D341Med (cell line): ENCODE measurements at regions not wholly inside any gene's neighbourhood (a gene's known extent, or its start where the extent isn't known, plus 50 kb on each side); places are given as distances from the start of the nearest gene placed in this dataset.

ENCODE experiments used
- DNase-seq: peaks from one replicate; pipeline ENCODE4 v3.0.0; 2012; ENCODE audit warnings: low spot score

- no peak for DNase-seq
Measured at GRCh38 chr13:107860284-107860683, 355.1 kb downstream of the LIG4 start.

DNA sequence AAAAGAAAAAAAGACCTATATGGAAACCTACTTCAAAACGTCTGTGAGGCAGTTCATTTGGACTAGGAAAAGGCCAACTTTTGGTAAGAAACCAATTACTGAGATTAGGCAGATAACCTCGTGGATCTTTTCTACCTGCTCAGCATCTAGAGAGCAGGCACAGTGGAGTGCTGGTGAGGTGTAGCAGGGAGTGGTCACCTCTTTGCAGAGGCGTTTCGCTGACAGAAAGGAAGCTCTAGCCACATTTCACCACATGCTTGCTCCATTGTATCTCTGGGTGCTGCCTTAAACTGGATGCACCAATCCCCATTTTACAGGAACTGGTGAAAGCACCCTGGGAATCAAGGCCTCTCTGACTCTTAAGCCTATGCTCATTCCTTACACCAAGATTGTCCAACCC, 360.5 kb downstream of the LIG4 start:
- no peak for DNase-seq

GRCh38 chr13:107852072-107852471, 363.3 kb downstream of the LIG4 start:
- DNase-seq, result no peak

- DNase-seq, result no peak
Measured at GRCh38 chr13:107851670-107852069, 363.7 kb downstream of the LIG4 start.

- peak; percentile 68 for DNase-seq
Measured at GRCh38 chr13:107847406-107847805, 367.9 kb downstream of the LIG4 start.

DNA sequence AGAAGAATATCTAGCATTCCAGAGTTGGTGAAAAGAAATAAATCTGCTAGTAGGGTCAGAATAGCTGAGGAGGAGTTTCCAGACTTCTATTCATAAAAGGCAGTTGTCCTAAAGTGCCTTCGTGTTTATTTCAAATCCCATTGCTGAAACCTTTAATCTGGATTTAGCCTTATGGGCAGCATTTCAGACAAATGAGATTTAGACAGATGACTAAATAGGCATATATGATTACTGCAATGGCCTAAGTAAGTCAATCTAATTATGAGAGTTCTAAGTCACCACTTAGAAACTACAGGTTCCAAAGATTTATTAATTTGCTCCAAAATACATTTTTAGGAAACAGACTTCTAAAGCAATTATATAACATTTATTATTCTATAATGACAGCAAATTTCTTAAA, 368.7 kb downstream of the LIG4 start:
- DNase-seq, result no peak

- no peak for DNase-seq
Measured at GRCh38 chr13:107845911-107846310, 369.4 kb downstream of the LIG4 start.

DNA sequence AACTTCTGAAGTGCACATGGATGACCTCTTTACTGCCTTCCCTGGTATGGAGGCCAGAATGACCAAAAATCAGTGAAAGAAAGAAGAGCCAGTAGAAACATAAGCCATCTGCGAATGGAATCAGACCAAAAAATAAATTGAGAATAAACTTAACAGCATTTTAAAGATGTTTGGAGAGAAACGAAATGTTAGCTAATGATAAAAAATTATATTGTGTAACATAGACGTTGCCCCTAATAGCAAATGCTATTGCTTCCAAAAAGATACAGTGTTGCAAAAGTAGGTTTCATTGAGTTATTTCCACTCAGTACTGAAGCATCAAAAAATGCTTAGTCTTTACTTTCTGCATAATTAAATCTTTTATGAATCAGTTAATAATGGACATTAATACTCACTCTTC, 371.7 kb downstream of the LIG4 start:
- DNase-seq, result no peak

DNA sequence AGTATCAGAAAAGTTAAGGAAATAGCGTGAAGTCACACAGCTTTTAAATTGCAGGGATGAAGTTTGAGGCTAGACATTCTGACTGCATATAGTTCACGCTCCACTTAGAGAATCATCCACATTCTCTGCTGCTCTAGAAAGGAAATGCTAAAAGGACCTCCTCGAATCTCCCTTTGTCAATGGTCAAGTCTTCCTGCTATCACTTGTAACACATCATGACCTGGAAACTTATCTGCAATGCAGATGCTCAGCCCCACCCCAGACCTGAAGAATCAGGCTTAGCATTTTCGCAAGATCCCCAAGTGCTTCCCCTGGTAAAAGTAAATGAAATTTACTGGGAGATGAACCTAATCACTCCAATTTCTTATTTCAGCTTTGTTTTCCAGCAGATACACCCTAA, 372.1 kb downstream of the LIG4 start:
- no peak for DNase-seq

DNA sequence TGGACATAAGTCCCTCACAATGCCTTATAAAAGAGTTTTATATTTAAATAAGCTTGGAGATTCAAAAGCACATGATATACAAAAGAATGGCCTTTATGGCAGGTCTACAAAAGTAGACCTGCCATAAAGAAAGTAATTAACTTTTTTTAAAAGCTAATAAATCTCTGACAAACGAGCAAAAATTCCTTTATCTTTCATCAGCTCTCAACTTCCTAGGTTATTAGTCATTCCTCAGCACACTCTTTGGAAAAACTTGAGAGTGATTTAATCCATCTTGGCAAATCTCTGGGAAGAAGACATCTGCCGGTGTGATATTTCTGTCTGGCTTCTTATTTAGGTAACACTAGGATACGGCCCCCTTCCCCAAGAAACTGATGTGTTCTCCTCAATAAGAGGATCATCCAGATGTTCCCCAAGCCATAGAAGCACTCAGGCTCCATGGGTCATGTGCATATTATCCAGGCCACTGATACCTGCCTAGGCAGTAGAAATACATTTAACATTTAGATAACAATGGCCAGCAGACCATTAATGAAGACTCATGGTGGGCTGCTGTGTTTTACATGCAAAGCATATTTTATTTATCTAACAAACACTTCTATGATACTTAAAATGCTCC, 372.7 kb downstream of the LIG4 start:
- no peak for DNase-seq

- DNase-seq, result no peak
Measured at GRCh38 chr13:107838588-107839161, 376.7 kb downstream of the LIG4 start.

DNA sequence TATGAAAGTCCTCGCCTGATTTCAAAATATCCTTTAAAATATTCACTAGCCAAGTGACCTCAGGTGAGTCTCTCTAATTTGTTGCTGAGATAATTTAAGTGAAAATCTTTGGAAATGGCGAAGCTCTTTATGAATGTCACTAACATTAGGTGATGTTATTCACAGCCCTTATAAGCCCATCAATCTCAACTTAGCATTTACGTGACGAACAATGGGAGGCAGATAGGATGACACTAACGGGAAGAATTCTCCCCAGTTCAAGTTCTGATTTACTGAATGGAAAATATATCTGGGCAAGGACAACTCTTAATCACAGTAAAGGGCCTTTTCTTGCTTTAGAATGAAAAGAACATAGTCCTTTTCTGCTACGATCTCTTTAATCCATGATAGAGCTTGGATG, 378.7 kb downstream of the LIG4 start:
- DNase-seq, result no peak

- no peak for DNase-seq
Measured at GRCh38 chr13:107835339-107836018, 379.9 kb downstream of the LIG4 start.

GRCh38 chr13:107834717-107835116, 380.6 kb downstream of the LIG4 start:
- no peak for DNase-seq

DNA sequence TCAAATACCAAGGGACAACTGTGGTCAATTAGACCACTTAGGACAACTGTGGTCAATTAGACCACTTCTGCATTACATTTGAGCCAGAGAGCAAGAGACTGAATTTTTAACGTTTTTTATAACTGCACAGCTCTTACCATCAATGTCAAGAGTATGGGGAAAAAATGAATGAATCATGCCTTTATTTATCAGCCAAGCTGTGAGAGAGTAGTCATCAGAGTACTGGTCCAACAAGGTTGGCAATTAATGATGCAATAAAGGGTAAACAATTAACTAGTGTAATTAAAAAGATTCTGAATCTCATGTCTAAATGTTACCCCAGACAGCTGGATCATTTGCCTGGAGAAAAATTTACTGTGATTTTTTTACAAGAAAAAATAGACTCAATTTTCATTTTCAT, 381.1 kb downstream of the LIG4 start:
- no peak for DNase-seq

DNA sequence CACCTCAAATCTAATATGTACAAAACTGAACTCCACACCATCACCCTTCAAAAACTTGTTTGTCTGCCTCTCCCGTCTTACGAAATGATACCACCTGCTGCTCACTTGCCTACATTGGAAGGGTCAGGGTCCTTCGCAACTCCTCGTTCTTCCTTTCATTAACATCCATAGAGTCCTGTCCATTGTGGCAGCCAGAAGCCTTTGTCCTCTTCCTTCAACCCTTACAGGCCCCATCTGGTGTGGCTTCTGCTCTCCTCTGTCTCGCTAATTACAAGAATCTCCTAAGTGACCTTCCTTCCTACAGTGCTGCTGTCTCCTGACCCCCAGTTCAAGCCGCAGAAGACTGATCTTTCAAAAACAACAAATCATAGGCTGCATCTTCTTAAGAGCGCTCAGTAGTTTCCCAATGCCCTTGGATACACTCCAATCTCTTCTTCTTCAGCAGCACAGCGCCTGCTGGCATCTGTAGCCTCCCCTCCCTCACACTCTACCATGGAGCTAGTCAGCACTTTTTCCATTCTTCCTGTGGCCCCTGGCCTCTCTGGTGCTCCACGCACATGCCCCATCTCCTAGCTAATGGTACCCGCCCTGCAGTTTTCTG, 382.7 kb downstream of the LIG4 start:
- DNase-seq, result no peak

GRCh38 chr13:107830804-107831203, 384.5 kb downstream of the LIG4 start:
- no peak for DNase-seq

GRCh38 chr13:107827840-107828549, 387.3 kb downstream of the LIG4 start:
- no peak for DNase-seq

DNA sequence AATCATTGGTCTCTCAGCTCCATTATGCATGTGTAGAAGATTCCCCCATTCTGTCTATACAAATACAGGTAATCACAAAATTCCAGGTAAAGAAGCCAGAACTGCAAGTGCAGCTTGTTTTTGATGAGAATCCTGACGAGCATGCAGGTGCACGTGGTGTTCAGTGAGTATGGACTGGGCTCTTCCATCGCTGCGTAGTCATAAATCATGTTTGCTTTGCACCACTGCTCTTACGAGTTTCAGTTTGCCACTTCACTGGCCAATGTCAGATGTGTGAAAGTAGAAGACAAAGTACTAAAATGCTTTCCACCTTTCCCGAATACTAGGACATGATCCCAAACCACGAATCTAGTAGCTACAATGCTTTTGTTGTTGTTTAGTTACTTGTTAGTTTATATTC, 390.7 kb downstream of the LIG4 start:
- no peak for DNase-seq

DNA sequence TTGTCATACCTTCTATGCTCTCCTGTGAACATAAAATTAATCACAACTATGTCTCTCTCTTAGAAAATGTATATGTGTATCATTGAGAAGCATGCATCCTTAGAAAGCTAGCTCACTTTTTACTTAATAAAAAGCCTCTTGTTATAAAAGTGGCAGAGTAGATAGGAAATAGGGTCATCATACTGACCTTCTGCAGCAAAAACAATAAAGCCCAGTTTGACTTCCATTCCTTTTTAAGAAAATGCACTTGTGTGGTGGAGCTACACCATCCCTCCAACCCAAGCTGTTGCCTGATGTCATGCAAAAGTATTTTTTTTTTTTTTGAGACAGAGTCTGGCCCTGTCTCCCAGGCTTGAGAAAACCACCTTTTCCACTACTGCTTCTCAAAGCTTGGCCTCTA, 393.3 kb downstream of the LIG4 start:
- no peak for DNase-seq

DNA sequence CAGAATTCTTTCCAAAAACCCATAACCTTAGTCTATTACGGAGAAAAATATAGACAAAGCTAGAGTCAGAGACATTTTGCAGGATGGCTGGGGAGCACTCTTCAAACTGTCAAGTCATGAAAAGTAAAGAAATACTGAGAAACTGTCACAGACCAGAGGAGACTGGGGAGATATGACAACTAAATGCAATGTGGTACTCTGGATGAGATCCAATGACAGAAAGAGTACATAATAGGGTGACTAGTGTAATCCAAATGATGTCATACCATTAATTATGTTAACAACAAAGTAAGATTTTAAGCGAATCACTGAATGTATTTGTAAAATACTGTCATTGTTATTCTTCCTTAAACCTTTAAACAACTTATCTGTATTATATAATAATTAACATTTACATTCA, 393.8 kb downstream of the LIG4 start:
- no peak for DNase-seq

GRCh38 chr13:107819071-107819470, 396.3 kb downstream of the LIG4 start:
- no peak for DNase-seq
